Smooth muscle cell (in vitro differentiated cells): ENCODE measurements at regions not wholly inside any gene's neighbourhood (a gene's known extent, or its start where the extent isn't known, plus 50 kb on each side); places are given as distances from the start of the nearest gene placed in this dataset.

Source experiments
- DNase-seq: peaks from one replicate; lab custom pipeline; 2025; ENCODE audit not compliant: unreplicated experiment; lab: John Stamatoyannopoulos, UW
- H2AFZ ChIP-seq: fragments of 200-600 bp; sonication (generic); 2 replicates; pipeline ENCODE4 v1.6.0; 2016; ENCODE audit warnings: antibody characterized with exemption, low read depth, mild to moderate bottlenecking
- H3F3A ChIP-seq: fragments of 200-600 bp; sonication (generic); 2 replicates; pipeline ENCODE4 v1.6.0; 2017; ENCODE audit warnings: antibody characterized with exemption, low read depth
- H3K27ac ChIP-seq: fragments of 200-600 bp; sonication (generic); 2 replicates; pipeline ENCODE4 v1.5.1; 2016; ENCODE audit warnings: low read depth, mild to moderate bottlenecking
- H3K27me3 ChIP-seq: fragments of 200-600 bp; sonication (generic); 2 replicates; pipeline ENCODE4 v1.6.1; 2016; ENCODE audit warnings: low read depth, mild to moderate bottlenecking
- H3K36me3 ChIP-seq: fragments of 200-600 bp; sonication (generic); 2 replicates; pipeline ENCODE4 v1.5.1; 2016; ENCODE audit warnings: low read depth
- H3K4me1 ChIP-seq: fragments of 200-600 bp; sonication (generic); 2 replicates; pipeline ENCODE4 v1.5.1; 2016; ENCODE audit warnings: low read depth
- H3K4me2 ChIP-seq: fragments of 200-600 bp; sonication (generic); 2 replicates; pipeline ENCODE4 v1.6.0; 2016; ENCODE audit warnings: mild to moderate bottlenecking
- H3K4me3 ChIP-seq: fragments of 200-600 bp; sonication (generic); 2 replicates; pipeline ENCODE4 v1.5.1; 2016; ENCODE audit warnings: mild to moderate bottlenecking
- H3K79me2 ChIP-seq: fragments of 200-600 bp; sonication (generic); 2 replicates; pipeline ENCODE4 v1.6.0; 2016; ENCODE audit warnings: low read depth, mild to moderate bottlenecking
- H3K9ac ChIP-seq: fragments of 200-600 bp; sonication (generic); 2 replicates; pipeline ENCODE4 v1.6.0; 2016; ENCODE audit warnings: low read depth
- H3K9me3 ChIP-seq: fragments of 200-600 bp; sonication (generic); replicated peaks from 2 replicates; pipeline ENCODE4 v1.5.1; 2016; ENCODE audit warnings: low read depth
- H4K20me1 ChIP-seq: fragments of 200-600 bp; sonication (generic); 2 replicates; pipeline ENCODE4 v1.6.0; 2016; ENCODE audit warnings: low read depth
- CTCF ChIP-seq: fragments of 200-600 bp; sonication (generic); IDR thresholded peaks from 2 replicates; pipeline ENCODE4 v1.5.1; 2017; ENCODE audit warnings: borderline replicate concordance, mild to moderate bottlenecking, antibody characterized with exemption; ENCODE audit not compliant: insufficient read depth, poor library complexity, severe bottlenecking
- WGBS: methylation state at CpG from one replicate; pipeline ENCODE4 v1.1.7; 2016; ENCODE audit warnings: low lambda C conversion rate; 5-methylcytosine and 5-hydroxymethylcytosine counted together

GRCh38 chr16:10333321-10334032, 52.4 kb upstream of the ATF7IP2 start:
- H3K9me3 ChIP-seq: no peaks in the 10 kb centered on the region
- DNase-seq: no peak
- no peaks in the 10 kb centered on the region for H4K20me1 ChIP-seq
- no peak overlapping the region for H2AFZ ChIP-seq
- TF ChIP-seq CTCF: no peak
- no peaks in the 10 kb centered on the region for H3F3A ChIP-seq
- H3K27me3 ChIP-seq: no peaks in the 10 kb centered on the region
- WGBS: 95% methylated on average over 9 of the region's 10 CpGs
- no peaks in the 10 kb centered on the region for H3K79me2 ChIP-seq
- H3K9ac ChIP-seq: no peak overlapping the region
- no peak overlapping the region for H3K27ac ChIP-seq
- H3K4me3 ChIP-seq: no peak overlapping the region
- no peaks in the 10 kb centered on the region for H3K4me1 ChIP-seq
- H3K36me3 ChIP-seq: no peaks in the 10 kb centered on the region
- H3K4me2 ChIP-seq: no peak overlapping the region

- no peak for TF ChIP-seq CTCF
- H3K27ac ChIP-seq: no peak overlapping the region
- DNase-seq: no peak
- no peaks in the 10 kb centered on the region for H3K79me2 ChIP-seq
- no peak overlapping the region for H2AFZ ChIP-seq
- H4K20me1 ChIP-seq: no peaks in the 10 kb centered on the region
- no peaks in the 10 kb centered on the region for H3K9me3 ChIP-seq
- H3K4me2 ChIP-seq: no peak overlapping the region
- H3F3A ChIP-seq: no peaks in the 10 kb centered on the region
- H3K27me3 ChIP-seq: no peaks in the 10 kb centered on the region
- no peak overlapping the region for H3K4me3 ChIP-seq
- H3K4me1 ChIP-seq: no peaks in the 10 kb centered on the region
- H3K36me3 ChIP-seq: no peaks in the 10 kb centered on the region
- H3K9ac ChIP-seq: no peak overlapping the region
- 88% methylated on average over 10 of the region's 12 CpGs for WGBS
Observed at GRCh38 chr16:10335681-10336080, 50.2 kb upstream of the ATF7IP2 start.
